IPS-20b (cell line): ENCODE measurements at regions not wholly inside any gene's neighbourhood (a gene's known extent, or its start where the extent isn't known, plus 50 kb on each side); places are given as distances from the start of the nearest gene placed in this dataset.
"Not testable (repeated sequence)": the region's sequence is repeated elsewhere in the genome, so short reads cannot be mapped to it uniquely, and the experiment has no call there.

Experiments used
- H3K27ac ChIP-seq: one replicate; pipeline ENCODE4 v1.5.1; 2013; ENCODE audit warnings: low read length
- H3K27me3 ChIP-seq: 2 replicates; pipeline ENCODE4 v1.6.1; 2013; ENCODE audit warnings: mild to moderate bottlenecking, low read length, inconsistent platforms; ENCODE audit not compliant: insufficient read depth
- H3K36me3 ChIP-seq: 2 replicates; pipeline ENCODE4 v1.6.1; 2013; ENCODE audit warnings: low read depth, mild to moderate bottlenecking, inconsistent platforms, low read length, moderate library complexity; ENCODE audit not compliant: insufficient read depth
- H3K4me1 ChIP-seq: 2 replicates; pipeline ENCODE4 v1.6.1; 2013; ENCODE audit warnings: mild to moderate bottlenecking, control low read depth, inconsistent platforms, low read length, moderate library complexity; ENCODE audit not compliant: insufficient read depth
- H3K4me3 ChIP-seq: 2 replicates; pipeline ENCODE4 v1.5.1; 2013; ENCODE audit warnings: mild to moderate bottlenecking, low read length, inconsistent platforms
- H3K9ac ChIP-seq: 2 replicates; pipeline ENCODE4 v1.6.1; 2013; ENCODE audit warnings: low read depth, mild to moderate bottlenecking, inconsistent platforms, low read length, moderate library complexity
- H3K9me3 ChIP-seq: 2 replicates; pipeline ENCODE4 v1.6.1; 2013; ENCODE audit warnings: mild to moderate bottlenecking, low read depth, low read length, inconsistent platforms; ENCODE audit not compliant: insufficient read depth

GRCh38 chr12:27163048-27163715, 80.8 kb upstream of the C12orf71 start:
- H3K9ac ChIP-seq: no peak overlapping the region
- no peak overlapping the region for H3K4me3 ChIP-seq
- H3K27ac ChIP-seq: no peak overlapping the region
- H3K9me3 ChIP-seq: no peaks in the 10 kb centered on the region
- H3K4me1 ChIP-seq: peaks cover 7% of the 10 kb centered on the region; the same call in 1 of the 2 replicates
- H3K36me3 ChIP-seq: no peaks in the 10 kb centered on the region
- H3K27me3 ChIP-seq: no peaks in the 10 kb centered on the region

GRCh38 chr12:27163894-27164293, 80.2 kb upstream of the STK38L start:
- H3K27ac ChIP-seq: no peak overlapping the region
- no peaks in the 10 kb centered on the region for H3K9me3 ChIP-seq
- H3K9ac ChIP-seq: no peak overlapping the region
- peaks cover under 1% of the 10 kb centered on the region; the same call in 1 of the 2 replicates for H3K4me1 ChIP-seq
- H3K36me3 ChIP-seq: no peaks in the 10 kb centered on the region
- H3K4me3 ChIP-seq: no peak overlapping the region
- H3K27me3 ChIP-seq: no peaks in the 10 kb centered on the region

- H3K36me3 ChIP-seq: no peaks in the 10 kb centered on the region
- no peaks in the 10 kb centered on the region for H3K4me1 ChIP-seq
- no peak overlapping the region for H3K27ac ChIP-seq
- H3K27me3 ChIP-seq: no peaks in the 10 kb centered on the region
- H3K4me3 ChIP-seq: no peak overlapping the region
- H3K9me3 ChIP-seq: no peaks in the 10 kb centered on the region
- no peak overlapping the region for H3K9ac ChIP-seq
Measured at GRCh38 chr12:27164330-27165040, 79.6 kb upstream of the STK38L start.

- H3K4me1 ChIP-seq, H3K9ac ChIP-seq: not testable (repeated sequence)
Measured at GRCh38 chr12:27165958-27166357, 78.1 kb upstream of the STK38L start.

GRCh38 chr12:27171494-27171893, 72.6 kb upstream of the STK38L start:
- H3K27ac ChIP-seq, H3K36me3 ChIP-seq, H3K4me1 ChIP-seq: not testable (repeated sequence)

More at GRCh38 chr12:27165958-27166357, 78.1 kb upstream of the STK38L start:
- not testable (repeated sequence) for H3K27me3 ChIP-seq, H3K9me3 ChIP-seq, H3K4me3 ChIP-seq, H3K27ac ChIP-seq, H3K36me3 ChIP-seq

GRCh38 chr12:27176765-27177164, 67.3 kb upstream of the STK38L start:
- H3K27ac ChIP-seq: no peak overlapping the region
- H3K4me1 ChIP-seq: peaks cover 3% of the 10 kb centered on the region; the same call in 1 of the 2 replicates
- no peaks in the 10 kb centered on the region for H3K27me3 ChIP-seq
- no peaks in the 10 kb centered on the region for H3K9me3 ChIP-seq
- no peaks in the 10 kb centered on the region for H3K36me3 ChIP-seq
- no peak overlapping the region for H3K4me3 ChIP-seq
- no peak overlapping the region for H3K9ac ChIP-seq

More at GRCh38 chr12:27171494-27171893, 72.6 kb upstream of the STK38L start:
- not testable (repeated sequence) for H3K4me3 ChIP-seq, H3K27me3 ChIP-seq, H3K9me3 ChIP-seq, H3K9ac ChIP-seq

GRCh38 chr12:27177706-27178105, 66.4 kb upstream of the STK38L start:
- Histone ChIP-seq H3K27ac (no peak overlapping the region), H3K36me3 (no peaks in the 10 kb centered on the region), H3K27me3 (no peaks in the 10 kb centered on the region), H3K9me3 (no peaks in the 10 kb centered on the region), H3K4me3 (no peak overlapping the region), H3K9ac (no peak overlapping the region), H3K4me1 (peaks cover 3% of the 10 kb centered on the region; the same call in 1 of the 2 replicates)

- Histone ChIP-seq H3K4me3 (no peak overlapping the region), H3K9ac (no peak overlapping the region), H3K9me3 (no peaks in the 10 kb centered on the region), H3K4me1 (peaks cover 3% of the 10 kb centered on the region; the same call in 1 of the 2 replicates), H3K36me3 (no peaks in the 10 kb centered on the region), H3K27me3 (no peaks in the 10 kb centered on the region), H3K27ac (no peak overlapping the region)
Measured at GRCh38 chr12:27178255-27178654, 65.8 kb upstream of the STK38L start.

- H3K9me3 ChIP-seq: no peaks in the 10 kb centered on the region
- H3K27me3 ChIP-seq: no peaks in the 10 kb centered on the region
- H3K36me3 ChIP-seq: no peaks in the 10 kb centered on the region
- H3K4me3 ChIP-seq: no peak overlapping the region
- no peak overlapping the region for H3K27ac ChIP-seq
- H3K9ac ChIP-seq: no peak overlapping the region
- H3K4me1 ChIP-seq: peaks cover 3% of the 10 kb centered on the region; the same call in 1 of the 2 replicates
Measured at GRCh38 chr12:27178723-27179399, 65.2 kb upstream of the STK38L start.

- H3K4me1 ChIP-seq: peaks cover 3% of the 10 kb centered on the region; the same call in 1 of the 2 replicates
- H3K4me3 ChIP-seq: no peak overlapping the region
Measured at GRCh38 chr12:27179400-27180214, 64.5 kb upstream of the STK38L start.

GRCh38 chr12:27180906-27181505, 63.1 kb upstream of the STK38L start:
- Histone ChIP-seq H3K27ac (no peak overlapping the region), H3K27me3 (no peaks in the 10 kb centered on the region), H3K4me3 (no peak overlapping the region), H3K4me1 (peaks cover 3% of the 10 kb centered on the region; the same call in 1 of the 2 replicates), H3K9ac (no peak overlapping the region), H3K9me3 (no peaks in the 10 kb centered on the region), H3K36me3 (no peaks in the 10 kb centered on the region)

More at GRCh38 chr12:27179400-27180214, 64.5 kb upstream of the STK38L start:
- Histone ChIP-seq H3K9ac (no peak overlapping the region), H3K27ac (no peak overlapping the region), H3K9me3 (no peaks in the 10 kb centered on the region), H3K36me3 (no peaks in the 10 kb centered on the region), H3K27me3 (no peaks in the 10 kb centered on the region)
